ENCODE measurements at regions not wholly inside any gene's neighbourhood (a gene's known extent, or its start where the extent isn't known, plus 50 kb on each side); places are given as distances from the start of the nearest gene placed in this dataset.

GRCh38 chr19:31890230-31890629, 455.2 kb upstream of the ZNF507 start:
- no peak for TF ChIP-seq THAP11 (CRISPR knock-in tag; IDR thresholded peaks at IDR 0.05)
- no peak for TF ChIP-seq ZNF615 (CRISPR knock-in tag; IDR thresholded peaks at IDR 0.05; ENCODE audit: borderline replicate concordance)
- no peak for TF ChIP-seq ZNF160 (CRISPR knock-in tag; IDR thresholded peaks at IDR 0.05)
- no peak for TF ChIP-seq POLR2AphosphoS5 (IDR thresholded peaks at IDR 0.05; ENCODE audit: low read depth, low read length)
- no peak for TF ChIP-seq POLR2A (IDR thresholded peaks at IDR 0.05; ENCODE audit: insufficient read depth in 1 of 2, low read depth in 2 of 2, low read length in 2 of 2)
- TF ChIP-seq TARDBP (CRISPR knock-in tag; IDR thresholded peaks at IDR 0.05): no peak
- TF ChIP-seq PAXIP1 (CRISPR knock-in tag; conservative IDR thresholded peaks at IDR 0.05): no peak
- no peak for TF ChIP-seq NR2F2 (IDR thresholded peaks at IDR 0.05; ENCODE audit: borderline replicate concordance, low read depth)
- no peak for TF ChIP-seq ERF (CRISPR knock-in tag; IDR thresholded peaks at IDR 0.05)
- TF ChIP-seq EED (CRISPR knock-in tag; IDR thresholded peaks at IDR 0.05): no peak
- TF ChIP-seq CTCF (CRISPR knock-in tag; IDR thresholded peaks at IDR 0.05): no peak
- TF ChIP-seq TBP (CRISPR knock-in tag; IDR thresholded peaks at IDR 0.05): no peak
- TF ChIP-seq REST (IDR thresholded peaks at IDR 0.05; ENCODE audit: borderline replicate concordance in 1 of 2, low read depth in 1 of 2, low read length in 2 of 2): no peak
- TF ChIP-seq CBFB (CRISPR knock-in tag; IDR thresholded peaks at IDR 0.05): no peak

Data from HepG2 (cell line).